Endodermal cell (in vitro differentiated cells): ENCODE measurements at regions not wholly inside any gene's neighbourhood (a gene's known extent, or its start where the extent isn't known, plus 50 kb on each side); places are given as distances from the start of the nearest gene placed in this dataset.

Source experiments
- DNase-seq: peaks from one replicate; pipeline ENCODE4 v3.0.0-alpha.2; 2017
- H3K27ac ChIP-seq: 2 replicates; pipeline ENCODE4 v1.5.1; 2013; ENCODE audit warnings: mild to moderate bottlenecking, low read depth, low read length, moderate library complexity
- H3K27me3 ChIP-seq: 2 replicates; pipeline ENCODE4 v1.6.1; 2013; ENCODE audit warnings: mild to moderate bottlenecking, low read length, moderate library complexity; ENCODE audit not compliant: insufficient read depth, control insufficient read depth, poor library complexity, severe bottlenecking
- H3K36me3 ChIP-seq: 2 replicates; pipeline ENCODE4 v1.7.0; 2013; ENCODE audit warnings: mild to moderate bottlenecking, low read length, moderate library complexity; ENCODE audit not compliant: control insufficient read depth, insufficient read depth
- H3K4me1 ChIP-seq: one replicate; pipeline ENCODE4 v1.7.0; 2013; ENCODE audit warnings: low read length; ENCODE audit not compliant: control insufficient read depth, insufficient read depth
- H3K4me3 ChIP-seq: 2 replicates; pipeline ENCODE4 v1.5.1; 2013; ENCODE audit warnings: mild to moderate bottlenecking, low read length, moderate library complexity
- H3K9ac ChIP-seq: 2 replicates; pipeline ENCODE4 v1.6.1; 2013; ENCODE audit warnings: mild to moderate bottlenecking, low read length, moderate library complexity; ENCODE audit not compliant: poor library complexity, severe bottlenecking; ENCODE audit errors: extremely low read depth
- H3K9me3 ChIP-seq: 2 replicates; pipeline ENCODE4 v1.6.1; 2013; ENCODE audit warnings: mild to moderate bottlenecking, low read length, moderate library complexity; ENCODE audit not compliant: control insufficient read depth
- H3K27ac Mint-ChIP-seq: 2 replicates; pipeline ENCODE4 v1.8.0; 2020; ENCODE audit warnings: mixed read lengths
- H3K27me3 Mint-ChIP-seq: 2 replicates; pipeline ENCODE4 v1.8.0; 2021; ENCODE audit warnings: mild to moderate bottlenecking, mixed read lengths; ENCODE audit not compliant: insufficient read depth
- H3K36me3 Mint-ChIP-seq: 2 replicates; pipeline ENCODE4 v1.8.0; 2020; ENCODE audit warnings: low read depth, mixed read lengths
- H3K4me1 Mint-ChIP-seq: 2 replicates; pipeline ENCODE4 v1.8.0; 2020; ENCODE audit warnings: mixed read lengths
- H3K4me3 Mint-ChIP-seq: 2 replicates; pipeline ENCODE4 v1.8.0; 2020; ENCODE audit warnings: mild to moderate bottlenecking, moderate library complexity, mixed read lengths
- H3K9me3 Mint-ChIP-seq: 2 replicates; pipeline ENCODE4 v1.8.0; 2020; ENCODE audit warnings: mild to moderate bottlenecking, mixed read lengths
- WGBS, 2 experiments: methylation state at CpG; one replicate each; pipeline versions ENCODE4 v1.1.5 to v1.1.7; 2013; ENCODE audit warnings: missing lambda C conversion rate in 2 of 2, mixed read lengths in 1 of 2; ENCODE audit not compliant: insufficient coverage in 1 of 2, insufficient read length in 1 of 2; 5-methylcytosine and 5-hydroxymethylcytosine counted together
- TF ChIP-seq, protein P1 (sequence below): fragments of 200-600 bp; sonication (generic); conservative IDR thresholded peaks from 2 replicates; pipeline ENCODE4 v1.5.0; 2021; ENCODE audit warnings: antibody characterized with exemption, mild to moderate bottlenecking

- Histone ChIP-seq H3K27me3 (no peaks in the 10 kb centered on the region), H3K9me3 (no peaks in the 10 kb centered on the region), H3K27ac (no peak overlapping the region), H3K9ac (no peak overlapping the region), H3K4me1 (no peaks in the 10 kb centered on the region), H3K36me3 (no peaks in the 10 kb centered on the region), H3K4me3 (no peak overlapping the region)
- Mint-ChIP-seq H3K4me1 (no peaks in the 10 kb centered on the region), H3K4me3 (no peak overlapping the region), H3K27ac (no peak overlapping the region), H3K36me3 (no peaks in the 10 kb centered on the region), H3K9me3 (peaks cover 41% of the 10 kb centered on the region), H3K27me3 (peaks cover 1% of the 10 kb centered on the region)
- TF ChIP-seq, protein P1, sequence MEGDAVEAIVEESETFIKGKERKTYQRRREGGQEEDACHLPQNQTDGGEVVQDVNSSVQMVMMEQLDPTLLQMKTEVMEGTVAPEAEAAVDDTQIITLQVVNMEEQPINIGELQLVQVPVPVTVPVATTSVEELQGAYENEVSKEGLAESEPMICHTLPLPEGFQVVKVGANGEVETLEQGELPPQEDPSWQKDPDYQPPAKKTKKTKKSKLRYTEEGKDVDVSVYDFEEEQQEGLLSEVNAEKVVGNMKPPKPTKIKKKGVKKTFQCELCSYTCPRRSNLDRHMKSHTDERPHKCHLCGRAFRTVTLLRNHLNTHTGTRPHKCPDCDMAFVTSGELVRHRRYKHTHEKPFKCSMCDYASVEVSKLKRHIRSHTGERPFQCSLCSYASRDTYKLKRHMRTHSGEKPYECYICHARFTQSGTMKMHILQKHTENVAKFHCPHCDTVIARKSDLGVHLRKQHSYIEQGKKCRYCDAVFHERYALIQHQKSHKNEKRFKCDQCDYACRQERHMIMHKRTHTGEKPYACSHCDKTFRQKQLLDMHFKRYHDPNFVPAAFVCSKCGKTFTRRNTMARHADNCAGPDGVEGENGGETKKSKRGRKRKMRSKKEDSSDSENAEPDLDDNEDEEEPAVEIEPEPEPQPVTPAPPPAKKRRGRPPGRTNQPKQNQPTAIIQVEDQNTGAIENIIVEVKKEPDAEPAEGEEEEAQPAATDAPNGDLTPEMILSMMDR: no peak
- WGBS, 2 experiments: 87% methylated on average over 1 of the region's 1 CpG; no CpG with 5 or more reads in 1 of the 2 experiments
- no peak for DNase-seq
These were observed 74.2 kb upstream of the EGFL6 start for GRCh38 chrX:13495232-13495631.

GRCh38 chrX:13494562-13494961 is 74.8 kb upstream of the EGFL6 start:
- no peaks in the 10 kb centered on the region for H3K4me1 Mint-ChIP-seq
- H3K9ac ChIP-seq: no peak overlapping the region
- H3K27me3 ChIP-seq: no peaks in the 10 kb centered on the region
- H3K9me3 Mint-ChIP-seq: peaks cover 40% of the 10 kb centered on the region
- 86% methylated on average over 2 of the region's 2 CpGs; no CpG with 5 or more reads in 1 of the 2 experiments for WGBS, 2 experiments
- no peaks in the 10 kb centered on the region for H3K4me1 ChIP-seq
- H3K27ac Mint-ChIP-seq: no peak overlapping the region
- no peaks in the 10 kb centered on the region for H3K36me3 Mint-ChIP-seq
- DNase-seq: no peak
- H3K36me3 ChIP-seq: no peaks in the 10 kb centered on the region
- no peak overlapping the region for H3K27ac ChIP-seq
- peaks cover 1% of the 10 kb centered on the region for H3K27me3 Mint-ChIP-seq
- no peaks in the 10 kb centered on the region for H3K9me3 ChIP-seq
- TF ChIP-seq, protein P1: no peak
- no peak overlapping the region for H3K4me3 Mint-ChIP-seq
- H3K4me3 ChIP-seq: no peak overlapping the region

- Histone ChIP-seq H3K4me1 (no peaks in the 10 kb centered on the region), H3K36me3 (no peaks in the 10 kb centered on the region), H3K9me3 (no peaks in the 10 kb centered on the region), H3K9ac (no peak overlapping the region), H3K27ac (no peak overlapping the region), H3K4me3 (no peak overlapping the region), H3K27me3 (no peaks in the 10 kb centered on the region)
- Mint-ChIP-seq H3K4me3 (no peak overlapping the region), H3K36me3 (no peaks in the 10 kb centered on the region), H3K9me3 (peaks cover 38% of the 10 kb centered on the region), H3K27me3 (peaks cover 1% of the 10 kb centered on the region), H3K27ac (no peak overlapping the region), H3K4me1 (no peaks in the 10 kb centered on the region)
- TF ChIP-seq, protein P1: no peak
- DNase-seq: no peak
- 80 to 92% methylated on average over 1 to 5 of the region's 5 CpGs for whole genome bisulfite sequencing, 2 experiments
These were observed 75.7 kb upstream of the EGFL6 start for GRCh38 chrX:13493659-13494058.
